ENCODE measurements at regions not wholly inside any gene's neighbourhood (a gene's known extent, or its start where the extent isn't known, plus 50 kb on each side); places are given as distances from the start of the nearest gene placed in this dataset.

GRCh38 chr1:213564215-213564659, 423.5 kb upstream of the PROX1 start:
- Histone ChIP-seq H2AFZ (ENCODE audit: low read length) (no peak overlapping the region), H3K27ac (ENCODE audit: low read depth, low read length) (no peak overlapping the region), H4K20me1 (ENCODE audit: insufficient read depth, low read length) (no peaks in the 10 kb centered on the region), H3K36me3 (ENCODE audit: insufficient read depth, low read length) (no peaks in the 10 kb centered on the region), H3K4me1 (ENCODE audit: insufficient read depth, low read length) (no peaks in the 10 kb centered on the region), H3K9me3 (ENCODE audit: low read depth, low read length) (peaks cover 3% of the 10 kb centered on the region), H3K4me3 (ENCODE audit: insufficient read depth, low read length) (no peak overlapping the region), H3K27me3 (ENCODE audit: insufficient read depth, low read length) (no peaks in the 10 kb centered on the region), H3K4me2 (ENCODE audit: insufficient read depth, low read length) (no peak overlapping the region), H3K79me2 (ENCODE audit: insufficient read depth, low read length) (no peaks in the 10 kb centered on the region)
- TF ChIP-seq CTCF (IDR thresholded peaks at IDR 0.05; ENCODE audit: extremely low read depth, low read depth, low read length): no peak
- no peak for DNase-seq (ENCODE audit: insufficient read length, low spot score, missing footprints)

- Histone ChIP-seq H3K9me3 (ENCODE audit: low read depth, low read length) (peaks cover 2% of the 10 kb centered on the region), H3K36me3 (ENCODE audit: insufficient read depth, low read length) (no peaks in the 10 kb centered on the region), H3K27ac (ENCODE audit: low read depth, low read length) (no peak overlapping the region), H3K4me1 (ENCODE audit: insufficient read depth, low read length) (no peaks in the 10 kb centered on the region), H3K27me3 (ENCODE audit: insufficient read depth, low read length) (no peaks in the 10 kb centered on the region), H3K4me3 (ENCODE audit: insufficient read depth, low read length) (no peak overlapping the region), H3K79me2 (ENCODE audit: insufficient read depth, low read length) (no peaks in the 10 kb centered on the region), H3K4me2 (ENCODE audit: insufficient read depth, low read length) (no peak overlapping the region), H4K20me1 (ENCODE audit: insufficient read depth, low read length) (no peaks in the 10 kb centered on the region), H2AFZ (ENCODE audit: low read length) (no peak overlapping the region)
- no peak for DNase-seq (ENCODE audit: insufficient read length, low spot score, missing footprints)
- TF ChIP-seq CTCF (IDR thresholded peaks at IDR 0.05; ENCODE audit: extremely low read depth, low read depth, low read length): no peak
These were observed 418.6 kb upstream of the PROX1 start for GRCh38 chr1:213568929-213569815.

- Histone ChIP-seq H3K79me2 (ENCODE audit: insufficient read depth, low read length) (no peaks in the 10 kb centered on the region), H3K9me3 (ENCODE audit: low read depth, low read length) (no peaks in the 10 kb centered on the region), H4K20me1 (ENCODE audit: insufficient read depth, low read length) (no peaks in the 10 kb centered on the region), H3K4me2 (ENCODE audit: insufficient read depth, low read length) (no peak overlapping the region), H2AFZ (ENCODE audit: low read length) (no peak overlapping the region), H3K4me3 (ENCODE audit: insufficient read depth, low read length) (no peak overlapping the region), H3K36me3 (ENCODE audit: insufficient read depth, low read length) (no peaks in the 10 kb centered on the region), H3K4me1 (ENCODE audit: insufficient read depth, low read length) (no peaks in the 10 kb centered on the region), H3K27ac (ENCODE audit: low read depth, low read length) (no peak overlapping the region), H3K27me3 (ENCODE audit: insufficient read depth, low read length) (no peaks in the 10 kb centered on the region)
- DNase-seq (ENCODE audit: insufficient read length, low spot score, missing footprints): no peak
- no peak for TF ChIP-seq CTCF (IDR thresholded peaks at IDR 0.05; ENCODE audit: extremely low read depth, low read depth, low read length)
These were observed 418.0 kb upstream of the PROX1 start for GRCh38 chr1:213569816-213570150.

- H4K20me1 ChIP-seq (ENCODE audit: insufficient read depth, low read length): no peaks in the 10 kb centered on the region
- H2AFZ ChIP-seq (ENCODE audit: low read length): no peak overlapping the region
- no peaks in the 10 kb centered on the region for H3K27me3 ChIP-seq (ENCODE audit: insufficient read depth, low read length)
- no peaks in the 10 kb centered on the region for H3K4me1 ChIP-seq (ENCODE audit: insufficient read depth, low read length)
- no peak overlapping the region for H3K4me3 ChIP-seq (ENCODE audit: insufficient read depth, low read length)
- no peaks in the 10 kb centered on the region for H3K36me3 ChIP-seq (ENCODE audit: insufficient read depth, low read length)
- DNase-seq (ENCODE audit: insufficient read length, low spot score, missing footprints): no peak
- H3K79me2 ChIP-seq (ENCODE audit: insufficient read depth, low read length): no peaks in the 10 kb centered on the region
- TF ChIP-seq CTCF (IDR thresholded peaks at IDR 0.05; ENCODE audit: extremely low read depth, low read depth, low read length): no peak
- no peak overlapping the region for H3K4me2 ChIP-seq (ENCODE audit: insufficient read depth, low read length)
- H3K9me3 ChIP-seq (ENCODE audit: low read depth, low read length): no peaks in the 10 kb centered on the region
- H3K27ac ChIP-seq (ENCODE audit: low read depth, low read length): no peak overlapping the region
These were observed 417.3 kb upstream of the PROX1 start for GRCh38 chr1:213570487-213570886.
